Kidney (tissue), 13 donors: ENCODE measurements at regions not wholly inside any gene's neighbourhood (a gene's known extent, or its start where the extent isn't known, plus 50 kb on each side); places are given as distances from the start of the nearest gene placed in this dataset.
A peak's percentile ranks its signal among the peaks of the same experiment; 100 is the strongest.

Experiments
- DNase-seq, 5 donors: peaks; one replicate each; pipeline ENCODE4 v3.0.0-alpha.2; 2013 to 2020
- FAIRE-seq: peaks from 2 replicates; lab custom pipeline; 2012; peaks lifted over from hg19 to GRCh38; lab: Jason Lieb, UNC
- H3K27ac ChIP-seq, 2 donors: one replicate each; pipeline ENCODE4 v1.7.0; 2013; ENCODE audit warnings: low read depth in 2 of 2, low read length in 2 of 2, inconsistent platforms in 1 of 2
- H3K27me3 ChIP-seq: one replicate; pipeline ENCODE4 v1.7.1; 2013; ENCODE audit warnings: low read length, inconsistent platforms; ENCODE audit not compliant: control insufficient read depth, insufficient read depth
- H3K36me3 ChIP-seq, 3 donors: one replicate each; pipeline versions ENCODE4 v1.7.0 to v1.7.1; 2013; ENCODE audit warnings: low read length in 3 of 3, control low read depth in 1 of 3, inconsistent platforms in 1 of 3; ENCODE audit not compliant: insufficient read depth in 3 of 3, control insufficient read depth in 2 of 3
- H3K4me1 ChIP-seq, 3 donors: one replicate each; pipeline versions ENCODE4 v1.7.0 to v1.7.1; 2013; ENCODE audit warnings: low read length in 3 of 3, inconsistent platforms in 1 of 3, low read depth in 1 of 3; ENCODE audit not compliant: control insufficient read depth in 2 of 3, insufficient read depth in 2 of 3
- H3K4me3 ChIP-seq, 3 donors: one replicate each; pipeline versions ENCODE4 v1.7.0 to v1.8.1; 2013; ENCODE audit warnings: low read length in 3 of 3, control low read depth in 1 of 3, inconsistent platforms in 1 of 3
- H3K9ac ChIP-seq, 3 donors: one replicate each; pipeline versions ENCODE4 v1.7.0 to v1.7.1; 2013; ENCODE audit warnings: low read length in 3 of 3, control low read depth in 1 of 3, inconsistent platforms in 1 of 3
- H3K9me3 ChIP-seq, 3 donors: one replicate each; pipeline versions ENCODE4 v1.7.0 to v1.7.1; 2013; ENCODE audit warnings: low read length in 3 of 3, control low read depth in 1 of 3, inconsistent platforms in 1 of 3; ENCODE audit not compliant: control insufficient read depth in 2 of 3, insufficient read depth in 1 of 3
- CTCF ChIP-seq: IDR thresholded peaks from 3 replicates; pipeline ENCODE4 v1.5.1; 2012; ENCODE audit warnings: mild to moderate bottlenecking, moderate library complexity, borderline replicate concordance; ENCODE audit not compliant: insufficient read depth; ENCODE audit errors: extremely low read depth
- intact Hi-C: fragments of 100-400 bp; cut with DNase I; formaldehyde crosslinking; loops from one replicate; pipeline ENCODE4 v1.11.1; 2022
- donor health status: control.
- donor health status: control.
- donor health status: control.
- donor health status: control.
- donor health status: control.
- donor health status: DM: yes; HTN: yes; CAD: no.
- donor health status: Normal renal cell carcinoma (clear cell type).

GRCh38 chr5:176726746-176727527 lies 79.7 kb downstream of the TSPAN17 start:
- no peaks in the 10 kb centered on the region for H3K4me1 ChIP-seq
- no peaks in the 10 kb centered on the region for H3K36me3 ChIP-seq
- no peak for TF ChIP-seq CTCF
- H3K27me3 ChIP-seq = no peaks in the 10 kb centered on the region
- FAIRE-seq (no peak), DNase-seq (no peak)
- H3K27ac ChIP-seq = no peak overlapping the region
- H3K4me3 ChIP-seq = no peak overlapping the region
- H3K9ac ChIP-seq = no peak overlapping the region
- intact Hi-C loops = no loop called here
- H3K9me3 ChIP-seq = no peaks in the 10 kb centered on the region

DNA sequence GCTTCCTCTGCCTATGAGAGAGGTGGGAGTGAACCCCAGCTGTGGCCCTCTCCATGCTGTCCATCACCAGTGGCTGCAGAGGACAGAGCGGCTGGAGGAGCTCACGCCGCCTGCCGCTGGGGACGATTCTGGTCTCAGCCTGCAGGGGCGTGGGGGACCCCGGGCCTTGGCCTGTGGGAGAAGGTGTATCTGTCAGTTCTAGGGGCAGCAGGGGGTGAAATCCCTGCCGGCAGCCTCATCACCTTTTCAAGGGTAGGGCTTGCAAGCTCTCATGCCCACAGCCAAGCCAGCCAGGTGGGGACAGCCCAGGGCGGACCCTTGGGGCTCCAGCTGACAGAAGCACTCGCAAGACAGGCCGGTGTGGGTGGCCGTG lies 80.2 kb downstream of the TSPAN17 start:
- no peak for TF ChIP-seq CTCF
- Histone ChIP-seq H3K27me3 (no peaks in the 10 kb centered on the region), H3K36me3 (no peaks in the 10 kb centered on the region), H3K4me1 (no peaks in the 10 kb centered on the region), H3K4me3 (no peak overlapping the region), H3K27ac (no peak overlapping the region), H3K9ac (no peak overlapping the region), H3K9me3 (no peaks in the 10 kb centered on the region)
- FAIRE-seq (no peak), DNase-seq (no peak)
- intact Hi-C loops = no loop called here

GRCh38 chr5:176727983-176728675 lies 80.8 kb downstream of the TSPAN17 start:
- no peak overlapping the region for H3K27ac ChIP-seq
- H3K9me3 ChIP-seq = no peaks in the 10 kb centered on the region
- no peak overlapping the region for H3K4me3 ChIP-seq
- no peaks in the 10 kb centered on the region for H3K36me3 ChIP-seq
- H3K9ac ChIP-seq = no peak overlapping the region
- DNase-seq (peak in 1 of 5 donors; percentile 60), FAIRE-seq (no peak)
- no peaks in the 10 kb centered on the region for H3K4me1 ChIP-seq
- intact Hi-C loops = no loop called here
- H3K27me3 ChIP-seq = no peaks in the 10 kb centered on the region
- no peak for TF ChIP-seq CTCF
